HG02981 (cell line): ENCODE measurements at regions not wholly inside any gene's neighbourhood (a gene's known extent, or its start where the extent isn't known, plus 50 kb on each side); places are given as distances from the start of the nearest gene placed in this dataset.

Experiments
- ATAC-seq: cut with Tn5 transposase; IDR thresholded peaks from one replicate; pipeline ENCODE4 v1.9.1; 2021; ENCODE audit warnings: mild to moderate bottlenecking, moderate library complexity; ENCODE audit not compliant: unreplicated experiment

DNA sequence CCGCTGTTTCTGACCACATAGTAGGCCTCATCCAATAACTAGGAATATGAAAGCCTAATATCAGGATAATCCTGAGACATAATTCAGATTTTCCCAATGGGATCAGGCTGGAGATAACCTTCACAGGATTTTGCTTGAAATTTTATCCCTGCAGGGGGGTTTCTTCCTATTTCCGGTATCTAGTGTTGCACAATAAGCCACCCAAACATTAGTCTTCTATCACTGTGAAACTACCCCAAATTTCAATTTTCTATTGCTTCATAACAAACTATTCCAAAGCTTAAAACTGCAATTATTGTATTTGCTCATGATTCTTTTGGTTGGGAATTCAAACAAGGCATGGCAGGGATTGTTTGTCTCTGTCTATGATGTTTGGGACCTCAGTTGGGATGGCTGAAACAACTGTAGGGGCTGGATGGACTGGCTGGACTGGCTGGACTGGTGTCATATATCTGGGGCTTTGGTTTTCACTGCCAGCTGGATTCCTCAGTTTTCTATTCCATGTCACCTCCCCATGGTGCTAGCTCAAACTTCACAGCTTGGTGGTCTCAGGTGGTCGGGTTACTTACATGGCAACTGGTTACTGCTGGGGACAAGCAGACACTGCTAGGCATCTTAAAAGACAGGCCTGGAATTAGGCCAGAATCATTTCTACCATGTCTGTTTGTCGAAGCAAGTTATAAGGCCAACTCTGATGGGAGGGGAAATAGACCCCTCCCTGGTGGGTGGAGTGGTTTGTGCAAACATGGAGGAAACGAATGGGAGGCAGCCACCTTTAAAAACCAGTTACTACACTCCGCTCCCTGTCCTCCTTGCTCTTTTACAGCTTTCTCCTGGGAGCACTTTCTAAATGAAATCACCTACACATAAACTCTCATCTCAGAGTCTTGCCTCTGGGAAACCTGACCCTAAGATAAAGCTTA, 88.2 kb upstream of the STT3B start:
- ATAC-seq = no peak

DNA sequence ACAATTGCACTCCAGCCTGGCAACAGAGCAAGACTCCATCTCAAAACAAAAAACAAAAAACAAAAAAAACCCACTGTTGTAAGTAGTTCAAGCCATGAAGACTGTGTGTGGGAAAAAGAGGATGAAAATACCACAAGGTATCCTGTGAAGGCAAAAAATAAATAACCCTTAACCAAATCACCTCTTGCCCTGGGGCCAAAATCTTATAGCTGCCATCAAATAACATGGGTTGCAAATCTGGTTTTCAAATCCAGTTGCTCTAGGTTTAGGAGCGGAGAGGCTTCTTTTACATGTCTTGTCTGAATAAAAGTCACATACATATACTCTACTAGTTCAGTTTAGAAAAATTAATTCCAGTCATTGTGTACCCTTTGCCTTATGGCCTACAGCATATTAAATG, 87.0 kb upstream of the STT3B start:
- ATAC-seq = no peak

DNA sequence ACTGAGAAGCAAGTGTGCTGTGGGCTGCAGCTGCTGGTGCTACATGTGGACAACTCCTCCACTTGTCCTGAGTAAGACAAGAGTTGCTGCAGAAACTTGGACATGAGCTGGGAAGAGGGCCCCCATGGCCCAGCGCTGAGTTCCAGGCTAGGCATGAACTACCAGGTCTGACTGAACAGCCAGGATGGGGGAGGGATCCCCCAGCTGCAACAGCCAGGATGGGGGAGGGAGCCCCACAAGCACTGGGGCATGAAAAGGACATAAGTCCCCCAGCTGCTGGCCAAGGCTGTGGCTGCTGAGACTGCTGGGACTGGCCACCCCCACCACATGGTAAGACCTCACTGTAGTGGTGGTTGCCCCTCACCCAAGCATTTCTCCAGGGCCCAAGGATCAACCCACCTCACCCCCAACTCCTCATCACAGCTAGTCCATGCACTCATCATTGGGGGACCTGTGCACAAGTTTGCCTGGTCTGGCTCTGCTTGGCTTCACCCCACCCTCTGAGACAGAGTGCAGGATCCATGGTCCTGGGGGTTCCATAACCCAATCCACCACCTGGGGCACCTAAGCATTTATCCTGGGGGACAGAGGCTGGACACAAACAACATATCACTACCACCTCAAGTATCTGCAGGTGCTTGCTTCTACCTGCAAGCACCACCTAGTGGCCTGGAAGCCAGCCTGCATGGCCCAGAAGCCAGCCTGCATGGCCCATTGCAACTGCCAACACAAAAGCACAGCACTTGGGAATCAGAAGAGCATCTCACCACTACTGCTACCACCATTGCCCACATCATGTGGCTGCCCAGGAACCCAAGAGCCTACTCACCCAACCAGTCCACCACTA, 84.5 kb upstream of the STT3B start:
- no peak for ATAC-seq

- ATAC-seq = no peak
Observed at GRCh38 chr3:31448882-31449243, 83.9 kb upstream of the STT3B start.

GRCh38 chr3:31449318-31449717, 83.4 kb upstream of the STT3B start:
- no peak for ATAC-seq

GRCh38 chr3:31450345-31450744, 82.4 kb upstream of the STT3B start:
- ATAC-seq = no peak

- ATAC-seq = no peak
Observed at GRCh38 chr3:31452495-31453106, 80.1 kb upstream of the STT3B start.

DNA sequence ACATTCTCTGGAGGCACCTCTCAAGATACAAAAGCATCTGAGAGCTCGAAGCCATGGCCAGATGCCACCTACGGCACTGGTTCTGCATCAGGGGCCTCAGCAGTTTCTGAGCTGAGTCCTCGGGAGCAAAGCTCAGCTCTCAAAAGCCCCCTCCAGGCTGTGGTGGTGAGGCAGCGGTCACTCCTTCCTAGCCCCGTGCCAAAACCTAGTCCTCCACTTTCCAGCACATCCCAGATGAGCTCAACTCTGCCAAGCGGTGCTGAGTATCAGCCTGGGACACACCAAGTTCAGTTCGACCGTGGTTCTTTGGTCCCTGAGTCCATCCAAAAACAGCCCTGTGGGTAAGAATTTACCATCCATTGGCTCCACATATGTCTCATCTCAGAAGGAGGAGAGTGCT, 79.3 kb upstream of the STT3B start:
- ATAC-seq = no peak

- no peak for ATAC-seq
Observed at GRCh38 chr3:31455524-31455923, 77.2 kb upstream of the STT3B start.

DNA sequence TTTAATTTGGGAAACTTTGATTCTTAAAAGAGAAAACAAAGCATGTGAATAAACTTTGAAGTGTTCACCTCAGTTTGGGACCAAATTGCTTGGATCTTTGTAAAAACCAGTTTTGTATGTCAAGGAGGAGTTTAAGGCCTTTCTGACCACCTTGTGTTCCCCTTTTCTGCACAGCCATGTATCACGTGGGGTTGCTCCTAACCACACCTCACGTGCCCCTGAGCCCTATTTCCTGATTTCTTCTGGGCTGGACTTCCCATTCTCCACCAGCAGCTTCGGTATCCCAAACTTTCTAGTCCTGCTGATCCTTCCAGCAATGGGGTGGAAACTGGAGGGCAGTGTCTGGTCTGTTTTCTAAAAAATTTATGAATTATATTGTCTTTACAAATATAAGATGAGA, 76.4 kb upstream of the STT3B start:
- no peak for ATAC-seq

GRCh38 chr3:31461426-31461825, 71.3 kb upstream of the STT3B start:
- no peak for ATAC-seq

GRCh38 chr3:31462050-31462569, 70.6 kb upstream of the STT3B start:
- ATAC-seq = peak; percentile 93

- no peak for ATAC-seq
Observed at GRCh38 chr3:31465999-31466398, 66.7 kb upstream of the STT3B start.

DNA sequence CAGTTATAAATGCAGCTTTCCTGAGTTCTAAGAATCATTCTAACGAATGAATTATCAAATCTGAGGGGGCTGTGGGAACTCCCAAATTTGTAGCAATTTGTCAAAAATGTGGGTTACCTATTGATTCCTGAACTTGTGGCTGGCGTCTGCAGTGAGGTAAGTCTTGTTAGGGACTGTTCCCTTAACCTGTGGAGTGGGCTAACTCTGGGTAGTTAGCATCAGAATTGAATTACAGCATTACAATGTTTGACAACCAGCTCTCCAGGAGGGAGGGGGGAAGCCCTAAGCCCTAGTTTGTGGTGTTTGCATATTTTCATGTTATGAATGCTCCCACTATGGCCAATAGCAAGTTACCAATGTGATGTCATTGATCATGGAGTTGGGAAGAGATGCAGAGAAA, 65.9 kb upstream of the STT3B start:
- ATAC-seq = no peak

DNA sequence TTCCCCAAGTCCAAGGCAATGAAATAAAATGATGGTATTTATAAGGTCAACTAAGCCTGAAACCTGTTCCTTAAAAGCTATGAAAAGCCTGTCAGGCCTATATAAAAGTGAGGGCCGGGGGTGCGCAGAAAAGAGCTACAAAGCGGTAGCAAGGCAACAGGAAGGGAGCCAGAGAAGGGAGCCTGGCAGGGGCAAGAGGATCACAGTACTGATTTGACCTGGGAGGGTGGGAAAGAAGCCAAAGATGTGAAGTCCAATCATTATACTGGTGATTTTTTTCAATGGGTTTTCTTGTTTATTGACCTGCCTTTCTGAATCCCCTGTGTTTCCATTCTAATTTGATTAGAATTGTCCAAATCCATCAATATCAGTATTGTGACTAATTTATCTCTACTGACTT, 64.3 kb upstream of the STT3B start:
- ATAC-seq = no peak

- no peak for ATAC-seq
Observed at GRCh38 chr3:31469385-31469784, 63.3 kb upstream of the STT3B start.

DNA sequence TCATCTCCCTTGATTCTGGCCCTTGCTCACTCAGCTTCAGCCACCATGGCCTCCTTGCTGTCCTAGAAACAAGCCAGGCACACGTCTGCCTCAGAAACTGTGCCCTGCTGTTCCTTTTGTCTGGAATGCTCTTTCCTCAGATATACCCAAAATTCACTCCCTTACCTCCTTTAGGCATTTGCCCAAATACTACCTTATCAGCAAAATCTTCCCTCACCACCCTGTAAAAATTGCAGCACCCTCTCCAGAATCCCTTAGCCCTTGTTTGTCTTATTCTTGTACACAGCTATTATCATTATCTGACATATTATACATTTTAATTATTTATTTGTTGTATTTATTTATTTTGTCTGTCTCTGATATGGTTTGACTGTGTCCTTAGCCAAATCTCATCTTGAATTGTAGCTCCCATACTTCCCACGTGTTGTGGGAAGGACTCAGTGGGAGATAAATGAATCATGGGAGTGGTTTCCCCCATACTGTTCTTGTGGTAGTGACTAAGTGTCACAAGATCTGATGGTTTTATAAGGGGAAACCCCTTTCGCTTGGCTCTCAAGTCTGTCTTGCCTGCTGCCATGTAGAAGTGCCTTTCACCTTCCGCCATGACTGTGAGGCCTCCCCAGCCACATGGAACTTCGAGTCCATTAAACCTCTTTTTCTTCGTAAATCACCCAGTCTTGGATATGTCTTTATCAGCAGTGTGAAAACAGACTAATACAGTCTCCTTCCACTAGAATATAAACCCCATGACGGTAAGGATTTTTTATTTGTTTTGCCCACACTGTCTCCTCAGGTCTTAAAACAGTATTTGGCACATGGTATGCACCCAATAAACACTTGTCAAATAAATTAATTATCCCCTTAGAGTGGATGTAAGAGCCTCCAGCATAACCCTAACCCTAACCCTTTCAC, 60.0 kb upstream of the STT3B start:
- no peak for ATAC-seq

DNA sequence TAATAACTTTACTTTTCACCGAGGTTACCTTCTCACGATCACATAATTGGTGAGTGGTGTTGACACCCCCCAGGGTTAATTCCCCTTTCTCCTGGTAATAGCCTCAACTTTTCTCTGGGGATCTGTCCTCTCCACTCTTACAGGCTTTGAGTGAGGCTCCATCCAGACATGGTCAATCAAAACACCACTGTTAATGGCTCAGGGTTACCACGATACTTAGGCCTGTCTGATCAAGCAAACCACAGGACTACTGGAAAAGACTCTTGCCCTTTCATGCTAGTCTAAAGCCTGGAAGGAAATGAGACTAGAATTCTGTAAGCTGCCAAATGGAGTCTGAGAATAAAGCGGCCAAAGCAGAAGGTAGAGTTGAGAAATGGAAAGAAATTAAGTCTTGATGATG, 56.5 kb upstream of the STT3B start:
- ATAC-seq = no peak

DNA sequence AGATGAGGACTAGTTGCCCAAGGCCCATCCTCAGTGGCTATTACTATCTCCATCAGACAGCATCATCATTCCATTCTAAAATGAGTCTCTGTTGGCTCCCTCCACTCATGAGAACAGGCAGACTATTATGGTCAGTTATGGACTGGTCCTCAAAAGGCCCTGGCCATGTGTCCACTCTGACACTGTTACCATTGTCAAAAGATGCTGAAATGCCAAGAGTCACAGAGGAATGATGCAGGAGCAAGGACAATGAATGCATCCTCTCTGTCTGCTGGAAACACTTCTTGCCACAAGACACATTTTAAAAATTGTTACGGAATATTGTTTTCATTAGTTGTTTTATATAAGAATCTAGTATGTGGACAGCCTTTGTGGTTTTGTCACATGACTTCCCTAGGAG, 53.3 kb upstream of the STT3B start:
- no peak for ATAC-seq

DNA sequence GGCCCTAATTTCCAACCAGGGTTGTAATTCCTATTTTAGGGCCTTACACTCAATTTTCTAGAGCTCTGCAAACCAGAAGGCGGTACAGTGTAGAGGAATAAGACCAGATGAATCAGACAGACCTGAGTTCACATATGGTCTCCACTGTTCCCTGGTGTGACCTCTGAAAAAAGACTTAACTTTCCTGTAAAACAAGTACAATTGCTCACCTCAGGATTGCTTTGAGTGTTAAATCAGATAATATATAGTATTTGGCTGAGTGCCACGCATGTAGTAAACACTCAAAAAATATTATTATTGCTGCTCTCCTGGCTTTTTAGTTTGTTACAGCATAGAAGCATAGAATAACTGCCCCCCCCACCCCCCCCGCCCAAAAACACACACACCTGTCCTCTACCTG, 51.0 kb upstream of the STT3B start:
- ATAC-seq = no peak
